HEK293 (cell line): ENCODE measurements at regions not wholly inside any gene's neighbourhood (a gene's known extent, or its start where the extent isn't known, plus 50 kb on each side); places are given as distances from the start of the nearest gene placed in this dataset.

ENCODE experiments used
- GLIS2 ChIP-seq: fragments of 450-650 bp; formaldehyde crosslinking; IDR thresholded peaks from 2 replicates; pipeline ENCODE4 v1.5.1; 2016; ENCODE audit warnings: missing biosample characterization, missing genetic modification characterization
- KLF16 ChIP-seq: fragments of 450-650 bp; formaldehyde crosslinking; IDR thresholded peaks from 2 replicates; pipeline ENCODE4 v1.5.1; 2017; ENCODE audit warnings: missing biosample characterization, missing genetic modification characterization
- ZNF114 ChIP-seq: fragments of 450-650 bp; formaldehyde crosslinking; IDR thresholded peaks from 2 replicates; pipeline ENCODE4 v1.5.0; 2017; ENCODE audit warnings: missing biosample characterization, missing genetic modification characterization
- ZNF146 ChIP-seq: fragments of 450-650 bp; formaldehyde crosslinking; IDR thresholded peaks from 2 replicates; pipeline ENCODE4 v1.5.1; 2016; ENCODE audit warnings: missing biosample characterization, missing genetic modification characterization
- ZNF169 ChIP-seq: fragments of 450-650 bp; formaldehyde crosslinking; IDR thresholded peaks from 2 replicates; pipeline ENCODE4 v1.5.1; 2016; ENCODE audit warnings: missing biosample characterization, missing genetic modification characterization
- ZNF239 ChIP-seq: fragments of 450-650 bp; formaldehyde crosslinking; IDR thresholded peaks from 2 replicates; pipeline ENCODE4 v1.5.1; 2016; ENCODE audit warnings: missing biosample characterization, missing genetic modification characterization
- ZNF350 ChIP-seq: fragments of 450-650 bp; formaldehyde crosslinking; IDR thresholded peaks from 2 replicates; pipeline ENCODE4 v1.5.0; 2017; ENCODE audit warnings: missing biosample characterization, mild to moderate bottlenecking, missing genetic modification characterization
- ZNF354C ChIP-seq: fragments of 450-650 bp; formaldehyde crosslinking; IDR thresholded peaks from 2 replicates; pipeline ENCODE4 v1.5.1; 2016; ENCODE audit warnings: missing biosample characterization, missing genetic modification characterization, low read depth, borderline replicate concordance
- ZNF555 ChIP-seq: fragments of 450-650 bp; formaldehyde crosslinking; conservative IDR thresholded peaks from 2 replicates; pipeline ENCODE4 v1.5.1; 2017; ENCODE audit warnings: missing biosample characterization, mild to moderate bottlenecking, missing genetic modification characterization, inconsistent platforms
- ZNF560 ChIP-seq: fragments of 450-650 bp; formaldehyde crosslinking; IDR thresholded peaks from 2 replicates; pipeline ENCODE4 v1.5.1; 2017; ENCODE audit warnings: missing biosample characterization, missing genetic modification characterization, borderline replicate concordance
- ZNF629 ChIP-seq: fragments of 450-650 bp; formaldehyde crosslinking; IDR thresholded peaks from 2 replicates; pipeline ENCODE4 v1.5.1; 2017; ENCODE audit warnings: missing biosample characterization, missing genetic modification characterization
- TF ChIP-seq, protein P1 (sequence below): fragments of 450-650 bp; formaldehyde crosslinking; IDR thresholded peaks from 2 replicates; pipeline ENCODE4 v1.5.1; 2016; ENCODE audit warnings: missing biosample characterization, missing genetic modification characterization
- TF ChIP-seq, protein P2 (sequence below): fragments of 450-650 bp; formaldehyde crosslinking; IDR thresholded peaks from 2 replicates; pipeline ENCODE4 v1.5.1; 2017; ENCODE audit warnings: missing biosample characterization, missing genetic modification characterization
- TF ChIP-seq, protein P3 (sequence below): fragments of 450-650 bp; formaldehyde crosslinking; IDR thresholded peaks from 2 replicates; pipeline ENCODE4; 2016; ENCODE audit warnings: missing biosample characterization, missing genetic modification characterization
- TF ChIP-seq, protein P4 (sequence below): fragments of 450-650 bp; IDR thresholded peaks from 2 replicates; pipeline ENCODE4 v1.5.1; 2018; ENCODE audit warnings: missing biosample characterization, mild to moderate bottlenecking, missing genetic modification characterization
- TF ChIP-seq, protein P5 (sequence below): fragments of 450-650 bp; formaldehyde crosslinking; IDR thresholded peaks from 2 replicates; pipeline ENCODE4 v1.5.1; 2016; ENCODE audit warnings: missing biosample characterization, missing genetic modification characterization, borderline replicate concordance
- TF ChIP-seq, protein P6 (sequence below): fragments of 450-650 bp; formaldehyde crosslinking; IDR thresholded peaks from 2 replicates; pipeline ENCODE4 v1.5.1; 2016; ENCODE audit warnings: missing biosample characterization, missing genetic modification characterization
- TF ChIP-seq, protein P7 (sequence below): fragments of 450-650 bp; formaldehyde crosslinking; IDR thresholded peaks from 2 replicates; pipeline ENCODE4 v1.5.1; 2016; ENCODE audit warnings: missing biosample characterization, missing genetic modification characterization

DNA sequence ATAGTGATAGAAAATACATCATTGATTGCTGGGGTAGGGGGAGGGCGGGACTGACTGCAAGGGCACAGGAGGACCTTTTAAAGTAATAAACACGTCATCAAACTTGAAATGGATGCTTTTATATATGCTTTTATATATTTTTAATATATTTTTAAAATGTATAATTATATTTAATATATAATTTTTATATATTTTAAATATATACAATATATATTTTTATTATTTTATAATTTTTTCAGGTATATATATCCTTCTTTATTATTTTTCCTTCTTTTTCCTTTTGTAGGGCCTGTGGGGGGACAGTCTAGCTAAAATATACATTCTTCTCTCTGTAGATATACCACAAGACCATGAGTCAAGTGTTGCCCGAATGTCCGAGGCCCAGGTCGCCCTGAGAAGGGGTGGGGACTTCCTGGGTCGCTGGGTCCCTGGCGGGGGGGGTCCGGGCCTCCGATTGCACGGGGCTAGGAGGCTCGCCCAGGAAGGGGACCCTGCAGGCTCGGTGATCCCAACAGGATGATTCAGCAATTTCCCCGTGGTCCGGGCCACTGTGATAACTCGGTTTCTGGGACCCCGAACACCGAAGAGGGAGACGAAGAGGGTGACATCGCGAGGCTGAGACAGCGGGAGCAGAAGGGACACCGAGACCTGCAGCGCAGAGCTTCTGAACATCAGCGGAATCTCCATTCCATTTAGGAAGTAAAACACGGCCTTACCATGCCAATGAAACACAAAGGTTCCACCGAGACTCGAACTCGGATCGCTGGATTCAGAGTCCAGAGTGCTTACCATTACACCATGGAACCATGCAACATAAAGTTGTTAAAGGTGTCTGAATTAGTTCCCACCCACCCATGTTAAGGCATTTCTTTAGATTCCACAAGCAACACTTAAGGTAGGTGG is 112.5 kb upstream of the NBPF11 start (continued):
- TF ChIP-seq, protein P1, sequence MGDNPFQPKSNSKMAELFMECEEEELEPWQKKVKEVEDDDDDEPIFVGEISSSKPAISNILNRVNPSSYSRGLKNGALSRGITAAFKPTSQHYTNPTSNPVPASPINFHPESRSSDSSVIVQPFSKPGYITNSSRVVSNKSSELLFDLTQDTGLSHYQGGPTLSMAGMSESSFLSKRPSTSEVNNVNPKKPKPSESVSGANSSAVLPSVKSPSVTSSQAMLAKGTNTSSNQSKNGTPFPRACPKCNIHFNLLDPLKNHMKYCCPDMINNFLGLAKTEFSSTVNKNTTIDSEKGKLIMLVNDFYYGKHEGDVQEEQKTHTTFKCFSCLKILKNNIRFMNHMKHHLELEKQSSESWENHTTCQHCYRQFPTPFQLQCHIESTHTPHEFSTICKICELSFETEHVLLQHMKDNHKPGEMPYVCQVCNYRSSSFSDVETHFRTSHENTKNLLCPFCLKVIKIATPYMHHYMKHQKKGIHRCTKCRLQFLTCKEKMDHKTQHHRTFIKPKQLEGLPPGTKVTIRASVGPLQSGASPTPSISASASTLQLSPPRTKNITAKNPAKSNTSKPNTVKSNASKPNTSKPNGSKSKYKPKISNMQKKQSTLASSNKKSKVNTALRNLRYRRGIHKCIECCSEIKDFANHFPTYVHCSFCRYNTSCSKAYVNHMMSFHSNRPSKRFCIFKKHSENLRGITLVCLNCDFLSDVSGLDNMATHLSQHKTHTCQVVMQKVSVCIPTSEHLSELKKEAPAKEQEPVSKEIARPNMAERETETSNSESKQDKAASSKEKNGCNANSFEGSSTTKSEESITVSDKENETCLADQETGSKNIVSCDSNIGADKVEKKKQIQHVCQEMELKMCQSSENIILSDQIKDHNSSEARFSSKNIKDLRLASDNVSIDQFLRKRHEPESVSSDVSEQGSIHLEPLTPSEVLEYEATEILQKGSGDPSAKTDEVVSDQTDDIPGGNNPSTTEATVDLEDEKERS (tag by site-specific recombination) = peak; percentile 93; the same call in 1 of the 2 replicates
- TF ChIP-seq ZNF629 = peak; percentile 83
- TF ChIP-seq, protein P2, sequence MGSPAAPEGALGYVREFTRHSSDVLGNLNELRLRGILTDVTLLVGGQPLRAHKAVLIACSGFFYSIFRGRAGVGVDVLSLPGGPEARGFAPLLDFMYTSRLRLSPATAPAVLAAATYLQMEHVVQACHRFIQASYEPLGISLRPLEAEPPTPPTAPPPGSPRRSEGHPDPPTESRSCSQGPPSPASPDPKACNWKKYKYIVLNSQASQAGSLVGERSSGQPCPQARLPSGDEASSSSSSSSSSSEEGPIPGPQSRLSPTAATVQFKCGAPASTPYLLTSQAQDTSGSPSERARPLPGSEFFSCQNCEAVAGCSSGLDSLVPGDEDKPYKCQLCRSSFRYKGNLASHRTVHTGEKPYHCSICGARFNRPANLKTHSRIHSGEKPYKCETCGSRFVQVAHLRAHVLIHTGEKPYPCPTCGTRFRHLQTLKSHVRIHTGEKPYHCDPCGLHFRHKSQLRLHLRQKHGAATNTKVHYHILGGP (tag by site-specific recombination) = no peak
- TF ChIP-seq, protein P3, sequence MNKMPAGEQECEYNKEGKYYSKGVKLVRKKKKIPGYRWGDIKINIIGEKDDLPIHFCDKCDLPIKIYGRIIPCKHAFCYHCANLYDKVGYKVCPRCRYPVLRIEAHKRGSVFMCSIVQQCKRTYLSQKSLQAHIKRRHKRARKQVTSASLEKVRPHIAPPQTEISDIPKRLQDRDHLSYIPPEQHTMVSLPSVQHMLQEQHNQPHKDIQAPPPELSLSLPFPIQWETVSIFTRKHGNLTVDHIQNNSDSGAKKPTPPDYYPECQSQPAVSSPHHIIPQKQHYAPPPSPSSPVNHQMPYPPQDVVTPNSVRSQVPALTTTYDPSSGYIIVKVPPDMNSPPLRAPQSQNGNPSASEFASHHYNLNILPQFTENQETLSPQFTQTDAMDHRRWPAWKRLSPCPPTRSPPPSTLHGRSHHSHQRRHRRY (tag by site-specific recombination) = no peak
- TF ChIP-seq, protein P4, sequence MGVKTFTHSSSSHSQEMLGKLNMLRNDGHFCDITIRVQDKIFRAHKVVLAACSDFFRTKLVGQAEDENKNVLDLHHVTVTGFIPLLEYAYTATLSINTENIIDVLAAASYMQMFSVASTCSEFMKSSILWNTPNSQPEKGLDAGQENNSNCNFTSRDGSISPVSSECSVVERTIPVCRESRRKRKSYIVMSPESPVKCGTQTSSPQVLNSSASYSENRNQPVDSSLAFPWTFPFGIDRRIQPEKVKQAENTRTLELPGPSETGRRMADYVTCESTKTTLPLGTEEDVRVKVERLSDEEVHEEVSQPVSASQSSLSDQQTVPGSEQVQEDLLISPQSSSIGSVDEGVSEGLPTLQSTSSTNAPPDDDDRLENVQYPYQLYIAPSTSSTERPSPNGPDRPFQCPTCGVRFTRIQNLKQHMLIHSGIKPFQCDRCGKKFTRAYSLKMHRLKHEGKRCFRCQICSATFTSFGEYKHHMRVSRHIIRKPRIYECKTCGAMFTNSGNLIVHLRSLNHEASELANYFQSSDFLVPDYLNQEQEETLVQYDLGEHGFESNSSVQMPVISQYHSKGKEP (tag by site-specific recombination) = peak; percentile 81
- no peak for TF ChIP-seq ZNF350
- TF ChIP-seq, protein P5, sequence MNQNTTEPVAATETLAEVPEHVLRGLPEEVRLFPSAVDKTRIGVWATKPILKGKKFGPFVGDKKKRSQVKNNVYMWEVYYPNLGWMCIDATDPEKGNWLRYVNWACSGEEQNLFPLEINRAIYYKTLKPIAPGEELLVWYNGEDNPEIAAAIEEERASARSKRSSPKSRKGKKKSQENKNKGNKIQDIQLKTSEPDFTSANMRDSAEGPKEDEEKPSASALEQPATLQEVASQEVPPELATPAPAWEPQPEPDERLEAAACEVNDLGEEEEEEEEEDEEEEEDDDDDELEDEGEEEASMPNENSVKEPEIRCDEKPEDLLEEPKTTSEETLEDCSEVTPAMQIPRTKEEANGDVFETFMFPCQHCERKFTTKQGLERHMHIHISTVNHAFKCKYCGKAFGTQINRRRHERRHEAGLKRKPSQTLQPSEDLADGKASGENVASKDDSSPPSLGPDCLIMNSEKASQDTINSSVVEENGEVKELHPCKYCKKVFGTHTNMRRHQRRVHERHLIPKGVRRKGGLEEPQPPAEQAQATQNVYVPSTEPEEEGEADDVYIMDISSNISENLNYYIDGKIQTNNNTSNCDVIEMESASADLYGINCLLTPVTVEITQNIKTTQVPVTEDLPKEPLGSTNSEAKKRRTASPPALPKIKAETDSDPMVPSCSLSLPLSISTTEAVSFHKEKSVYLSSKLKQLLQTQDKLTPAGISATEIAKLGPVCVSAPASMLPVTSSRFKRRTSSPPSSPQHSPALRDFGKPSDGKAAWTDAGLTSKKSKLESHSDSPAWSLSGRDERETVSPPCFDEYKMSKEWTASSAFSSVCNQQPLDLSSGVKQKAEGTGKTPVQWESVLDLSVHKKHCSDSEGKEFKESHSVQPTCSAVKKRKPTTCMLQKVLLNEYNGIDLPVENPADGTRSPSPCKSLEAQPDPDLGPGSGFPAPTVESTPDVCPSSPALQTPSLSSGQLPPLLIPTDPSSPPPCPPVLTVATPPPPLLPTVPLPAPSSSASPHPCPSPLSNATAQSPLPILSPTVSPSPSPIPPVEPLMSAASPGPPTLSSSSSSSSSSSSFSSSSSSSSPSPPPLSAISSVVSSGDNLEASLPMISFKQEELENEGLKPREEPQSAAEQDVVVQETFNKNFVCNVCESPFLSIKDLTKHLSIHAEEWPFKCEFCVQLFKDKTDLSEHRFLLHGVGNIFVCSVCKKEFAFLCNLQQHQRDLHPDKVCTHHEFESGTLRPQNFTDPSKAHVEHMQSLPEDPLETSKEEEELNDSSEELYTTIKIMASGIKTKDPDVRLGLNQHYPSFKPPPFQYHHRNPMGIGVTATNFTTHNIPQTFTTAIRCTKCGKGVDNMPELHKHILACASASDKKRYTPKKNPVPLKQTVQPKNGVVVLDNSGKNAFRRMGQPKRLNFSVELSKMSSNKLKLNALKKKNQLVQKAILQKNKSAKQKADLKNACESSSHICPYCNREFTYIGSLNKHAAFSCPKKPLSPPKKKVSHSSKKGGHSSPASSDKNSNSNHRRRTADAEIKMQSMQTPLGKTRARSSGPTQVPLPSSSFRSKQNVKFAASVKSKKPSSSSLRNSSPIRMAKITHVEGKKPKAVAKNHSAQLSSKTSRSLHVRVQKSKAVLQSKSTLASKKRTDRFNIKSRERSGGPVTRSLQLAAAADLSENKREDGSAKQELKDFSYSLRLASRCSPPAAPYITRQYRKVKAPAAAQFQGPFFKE = no peak
- TF ChIP-seq ZNF555 = no peak
- TF ChIP-seq, protein P6, sequence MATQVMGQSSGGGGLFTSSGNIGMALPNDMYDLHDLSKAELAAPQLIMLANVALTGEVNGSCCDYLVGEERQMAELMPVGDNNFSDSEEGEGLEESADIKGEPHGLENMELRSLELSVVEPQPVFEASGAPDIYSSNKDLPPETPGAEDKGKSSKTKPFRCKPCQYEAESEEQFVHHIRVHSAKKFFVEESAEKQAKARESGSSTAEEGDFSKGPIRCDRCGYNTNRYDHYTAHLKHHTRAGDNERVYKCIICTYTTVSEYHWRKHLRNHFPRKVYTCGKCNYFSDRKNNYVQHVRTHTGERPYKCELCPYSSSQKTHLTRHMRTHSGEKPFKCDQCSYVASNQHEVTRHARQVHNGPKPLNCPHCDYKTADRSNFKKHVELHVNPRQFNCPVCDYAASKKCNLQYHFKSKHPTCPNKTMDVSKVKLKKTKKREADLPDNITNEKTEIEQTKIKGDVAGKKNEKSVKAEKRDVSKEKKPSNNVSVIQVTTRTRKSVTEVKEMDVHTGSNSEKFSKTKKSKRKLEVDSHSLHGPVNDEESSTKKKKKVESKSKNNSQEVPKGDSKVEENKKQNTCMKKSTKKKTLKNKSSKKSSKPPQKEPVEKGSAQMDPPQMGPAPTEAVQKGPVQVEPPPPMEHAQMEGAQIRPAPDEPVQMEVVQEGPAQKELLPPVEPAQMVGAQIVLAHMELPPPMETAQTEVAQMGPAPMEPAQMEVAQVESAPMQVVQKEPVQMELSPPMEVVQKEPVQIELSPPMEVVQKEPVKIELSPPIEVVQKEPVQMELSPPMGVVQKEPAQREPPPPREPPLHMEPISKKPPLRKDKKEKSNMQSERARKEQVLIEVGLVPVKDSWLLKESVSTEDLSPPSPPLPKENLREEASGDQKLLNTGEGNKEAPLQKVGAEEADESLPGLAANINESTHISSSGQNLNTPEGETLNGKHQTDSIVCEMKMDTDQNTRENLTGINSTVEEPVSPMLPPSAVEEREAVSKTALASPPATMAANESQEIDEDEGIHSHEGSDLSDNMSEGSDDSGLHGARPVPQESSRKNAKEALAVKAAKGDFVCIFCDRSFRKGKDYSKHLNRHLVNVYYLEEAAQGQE (tag by site-specific recombination) = peak; percentile 34
- TF ChIP-seq ZNF560 (tag by site-specific recombination) = no peak
- TF ChIP-seq ZNF169 (tag by site-specific recombination) = no peak
- TF ChIP-seq, protein P7, sequence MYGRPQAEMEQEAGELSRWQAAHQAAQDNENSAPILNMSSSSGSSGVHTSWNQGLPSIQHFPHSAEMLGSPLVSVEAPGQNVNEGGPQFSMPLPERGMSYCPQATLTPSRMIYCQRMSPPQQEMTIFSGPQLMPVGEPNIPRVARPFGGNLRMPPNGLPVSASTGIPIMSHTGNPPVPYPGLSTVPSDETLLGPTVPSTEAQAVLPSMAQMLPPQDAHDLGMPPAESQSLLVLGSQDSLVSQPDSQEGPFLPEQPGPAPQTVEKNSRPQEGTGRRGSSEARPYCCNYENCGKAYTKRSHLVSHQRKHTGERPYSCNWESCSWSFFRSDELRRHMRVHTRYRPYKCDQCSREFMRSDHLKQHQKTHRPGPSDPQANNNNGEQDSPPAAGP (tag by site-specific recombination) = peak; percentile 97
- TF ChIP-seq ZNF354C = no peak
- TF ChIP-seq GLIS2 (tag by site-specific recombination) = peak; percentile 82
- no peak for TF ChIP-seq ZNF239 (tag by site-specific recombination)
- TF ChIP-seq KLF16 (tag by site-specific recombination) = peak; percentile 76
- no peak for TF ChIP-seq ZNF146
- TF ChIP-seq ZNF114 (tag by site-specific recombination) = no peak
